Neural progenitor cell (in vitro differentiated cells): ENCODE measurements at regions not wholly inside any gene's neighbourhood (a gene's known extent, or its start where the extent isn't known, plus 50 kb on each side); places are given as distances from the start of the nearest gene placed in this dataset.

Experiments
- CTCF ChIP-seq: fragments of 200-600 bp; sonication (generic); IDR thresholded peaks from 2 replicates; pipeline ENCODE4 v1.5.1; 2017; ENCODE audit warnings: antibody characterized with exemption, mild to moderate bottlenecking
- EZH2 ChIP-seq: fragments of 200-600 bp; sonication (generic); IDR thresholded peaks from 2 replicates; pipeline ENCODE4 v1.6.1; 2017; ENCODE audit warnings: antibody characterized with exemption, mild to moderate bottlenecking, moderate library complexity

GRCh38 chr4:42719257-42719656 lies 62.4 kb upstream of the ATP8A1 start:
- TF ChIP-seq EZH2 (no peak), CTCF (no peak)
